HG03064 (cell line): ENCODE measurements at regions not wholly inside any gene's neighbourhood (a gene's known extent, or its start where the extent isn't known, plus 50 kb on each side); places are given as distances from the start of the nearest gene placed in this dataset.

Experiments used
- ATAC-seq: cut with Tn5 transposase; IDR thresholded peaks from one replicate; pipeline ENCODE4 v1.9.1; 2021; ENCODE audit warnings: low read depth; ENCODE audit not compliant: unreplicated experiment

DNA sequence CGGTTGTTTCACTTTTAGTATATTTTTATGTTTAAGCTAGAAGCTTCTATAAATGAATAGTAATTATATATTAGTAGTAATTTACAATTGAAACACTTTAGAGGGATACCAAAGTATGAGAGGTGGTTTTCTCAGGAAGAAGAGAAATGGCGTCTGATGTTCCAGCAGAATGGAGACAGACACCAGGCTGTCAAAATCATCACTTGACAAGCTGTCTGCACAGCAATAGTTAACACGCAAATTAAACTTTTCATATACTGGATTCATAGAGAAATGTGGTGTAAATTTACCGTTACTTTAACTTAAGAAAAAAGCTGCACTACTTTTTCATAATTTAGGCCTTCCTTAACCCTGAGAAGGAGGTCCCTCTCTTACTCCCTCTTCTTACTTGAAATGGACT lies 82.6 kb downstream of the FAM217A start:
- ATAC-seq: no peak

DNA sequence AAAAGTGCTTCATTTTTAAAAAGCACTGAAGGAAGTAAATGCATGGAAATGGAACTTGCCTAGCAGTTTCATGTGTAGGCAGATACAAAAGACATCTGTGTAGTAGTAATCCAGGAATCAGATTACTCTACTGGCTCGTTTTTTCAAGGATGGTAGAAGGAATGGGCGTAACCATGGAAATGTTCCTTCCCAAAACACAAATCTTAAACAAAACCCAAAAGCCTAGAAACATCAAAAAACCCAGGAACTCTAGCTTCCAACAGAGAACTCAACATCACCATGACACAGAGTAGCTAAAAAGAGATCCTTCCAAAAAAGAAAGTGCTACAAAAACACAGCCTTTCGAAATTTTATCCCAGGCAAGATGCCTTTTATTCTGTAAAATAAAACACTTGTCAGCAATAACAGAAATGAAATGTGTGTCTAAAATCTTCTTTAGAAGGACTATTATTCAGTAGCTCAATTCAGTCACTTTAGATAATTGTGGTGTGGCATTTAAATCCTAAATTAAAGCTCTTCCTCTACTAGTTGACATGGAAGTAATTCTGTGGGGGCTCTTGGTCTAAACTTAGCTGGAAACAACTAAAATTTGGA lies 81.7 kb downstream of the FAM217A start:
- ATAC-seq: no peak

DNA sequence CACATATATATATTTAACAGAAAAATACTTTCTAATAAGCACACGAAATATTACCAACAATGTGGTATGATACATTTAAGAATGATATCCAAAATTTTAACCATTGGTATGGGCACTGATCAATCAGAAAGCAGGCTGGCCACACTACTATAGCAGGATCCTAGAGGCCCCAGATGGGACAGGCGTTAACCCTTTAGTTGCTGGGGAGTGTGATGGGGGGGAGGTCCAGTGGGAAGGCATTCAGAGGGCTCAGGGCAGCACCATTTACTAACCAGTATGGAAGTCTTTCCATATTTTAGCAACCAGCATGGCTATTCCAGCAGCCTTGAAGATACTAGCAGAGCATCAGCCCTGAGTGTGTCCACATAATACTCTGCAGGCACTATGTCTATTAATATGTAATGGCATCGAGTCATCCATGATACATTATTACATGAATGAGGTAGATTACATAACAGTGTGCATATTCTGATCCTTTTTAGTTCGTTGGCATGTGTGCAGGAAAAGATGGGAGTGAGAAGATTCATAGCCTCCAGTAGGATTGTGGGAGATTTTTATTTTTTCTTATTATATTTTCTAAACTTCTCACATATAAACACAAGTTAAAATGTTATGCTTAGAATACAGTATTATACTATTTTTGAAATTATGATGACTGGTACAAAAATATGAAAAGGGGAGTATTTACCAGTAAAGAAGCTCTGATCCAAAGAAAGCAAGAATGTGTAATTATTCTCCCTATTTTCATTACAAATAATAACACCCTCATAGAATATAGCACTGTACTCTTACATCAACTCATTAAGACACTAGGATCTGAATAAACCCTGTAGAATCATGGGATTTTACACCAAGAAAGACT lies 78.9 kb downstream of the FAM217A start:
- no peak for ATAC-seq

DNA sequence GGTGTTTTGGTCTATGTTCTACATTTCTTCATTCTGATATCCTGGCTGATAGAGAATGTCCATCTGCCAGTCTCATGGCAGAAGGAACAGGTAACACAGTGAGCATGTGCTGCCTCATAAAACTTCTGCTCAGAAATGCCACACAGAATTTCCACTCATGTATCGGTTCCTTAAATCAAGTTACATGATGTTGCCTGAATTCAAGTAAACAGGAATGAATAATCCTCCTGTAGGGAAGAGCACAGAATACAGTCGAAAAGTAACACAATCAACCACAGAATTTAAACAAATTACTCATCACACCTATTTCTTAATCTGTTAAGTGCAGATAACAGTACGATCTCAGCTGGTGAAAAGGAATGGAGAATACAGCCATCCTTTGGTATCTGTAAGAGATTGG lies 74.7 kb downstream of the FAM217A start:
- ATAC-seq: no peak

DNA sequence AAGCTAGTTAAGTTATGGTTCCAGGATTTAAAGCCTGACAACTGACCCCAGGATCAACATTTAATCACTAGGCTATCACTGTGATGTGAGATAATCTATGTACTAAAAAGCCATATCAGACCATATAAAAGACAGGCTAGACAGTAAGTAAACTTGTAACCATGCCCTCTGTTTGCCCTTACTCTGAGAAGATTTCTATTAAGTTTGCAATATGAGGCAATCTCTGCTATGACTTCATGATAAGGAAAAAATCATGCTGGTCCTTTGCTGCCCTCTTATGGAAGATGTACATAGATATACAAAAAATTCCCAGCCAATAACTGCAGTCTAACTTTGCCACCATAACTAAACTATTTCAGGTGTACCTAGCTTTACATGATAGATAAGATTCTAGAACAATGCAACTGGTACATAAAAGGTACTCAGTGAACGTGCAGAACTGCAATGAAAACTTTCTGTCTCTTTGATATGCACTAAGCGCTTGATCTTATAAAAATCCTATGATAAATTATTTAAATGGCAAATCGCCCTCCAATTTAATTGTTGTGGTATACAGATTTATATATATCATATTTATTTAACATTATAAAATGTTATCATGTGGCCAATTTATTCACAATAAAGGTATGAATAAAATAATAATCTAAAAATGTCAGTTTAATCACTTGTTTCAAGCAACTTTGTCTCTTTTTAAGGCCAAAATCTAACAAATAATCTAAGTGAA lies 70.5 kb downstream of the FAM217A start:
- ATAC-seq: no peak

DNA sequence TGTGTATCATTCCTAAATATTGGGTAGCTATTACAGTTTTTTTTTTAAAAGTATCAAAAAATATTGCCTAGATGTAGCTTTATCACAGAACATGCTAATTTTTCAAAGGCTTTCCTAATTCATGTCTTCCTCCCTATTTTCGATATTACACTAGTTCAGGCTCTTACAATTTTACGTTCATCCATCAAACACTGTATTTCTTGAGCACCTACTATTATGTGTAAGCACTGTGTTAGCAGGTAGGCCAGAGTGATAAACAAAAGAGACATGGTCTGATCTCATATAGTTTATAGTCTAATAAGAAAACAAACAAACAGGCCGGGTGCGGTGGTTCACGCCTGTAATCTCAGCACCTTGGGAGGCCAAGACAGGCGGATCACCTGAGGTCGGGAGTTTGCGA lies 69.5 kb downstream of the FAM217A start:
- ATAC-seq: no peak

DNA sequence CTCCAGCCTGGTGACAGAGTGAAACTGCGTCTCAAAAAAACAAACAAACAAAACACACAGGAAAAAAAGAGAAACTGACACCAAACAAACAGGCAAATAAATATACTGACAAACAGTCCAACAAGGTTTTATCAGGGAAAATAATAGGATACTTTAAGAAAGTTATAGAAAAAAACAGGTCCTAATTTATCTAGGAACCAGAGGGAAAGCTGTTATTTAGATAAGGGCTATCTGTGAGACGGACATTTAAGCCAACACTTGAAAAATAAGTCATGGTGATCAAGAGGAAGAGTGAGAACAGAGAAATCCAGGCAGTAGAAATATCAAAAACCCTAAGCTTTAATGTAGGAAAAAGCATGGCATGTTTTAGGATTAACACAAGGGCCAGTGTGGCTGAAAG lies 68.9 kb downstream of the FAM217A start:
- ATAC-seq: no peak

DNA sequence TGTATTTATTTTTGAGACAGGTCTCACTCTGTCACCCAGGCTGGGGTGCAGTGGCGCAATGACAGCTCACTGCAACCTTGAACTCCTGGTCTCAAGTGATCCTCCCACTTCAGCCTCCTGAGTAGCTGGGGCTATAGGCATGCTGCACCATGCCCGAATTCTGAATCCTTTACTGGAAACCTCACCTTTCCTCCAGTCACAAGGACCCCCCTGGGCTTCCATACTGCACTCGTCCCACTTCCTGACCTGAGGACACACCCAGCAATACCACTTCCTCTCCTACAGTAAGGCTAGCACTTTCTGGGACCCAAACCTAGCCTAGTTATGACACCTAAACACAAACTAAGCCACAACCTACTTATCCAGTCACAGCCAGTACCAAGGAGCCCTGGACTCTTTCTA lies 68.2 kb downstream of the FAM217A start:
- no peak for ATAC-seq

DNA sequence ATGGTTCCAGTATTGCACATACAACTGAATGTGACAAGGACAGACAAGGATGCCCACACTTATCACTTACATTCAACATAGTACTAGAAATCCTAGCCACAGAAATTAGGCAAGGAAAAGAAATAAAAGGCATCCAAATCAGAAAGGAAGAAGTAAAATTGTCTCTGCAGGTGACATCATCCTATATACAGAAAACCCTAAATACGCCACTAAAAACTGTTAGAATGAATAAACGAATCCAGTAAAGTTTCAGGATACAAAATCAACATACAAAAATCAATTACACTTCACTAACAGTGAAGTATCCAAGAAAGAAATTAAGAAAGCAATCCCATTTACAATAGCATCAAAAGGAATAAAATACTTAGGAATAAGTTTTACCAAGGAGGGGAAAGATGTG lies 66.1 kb downstream of the FAM217A start:
- ATAC-seq: no peak

DNA sequence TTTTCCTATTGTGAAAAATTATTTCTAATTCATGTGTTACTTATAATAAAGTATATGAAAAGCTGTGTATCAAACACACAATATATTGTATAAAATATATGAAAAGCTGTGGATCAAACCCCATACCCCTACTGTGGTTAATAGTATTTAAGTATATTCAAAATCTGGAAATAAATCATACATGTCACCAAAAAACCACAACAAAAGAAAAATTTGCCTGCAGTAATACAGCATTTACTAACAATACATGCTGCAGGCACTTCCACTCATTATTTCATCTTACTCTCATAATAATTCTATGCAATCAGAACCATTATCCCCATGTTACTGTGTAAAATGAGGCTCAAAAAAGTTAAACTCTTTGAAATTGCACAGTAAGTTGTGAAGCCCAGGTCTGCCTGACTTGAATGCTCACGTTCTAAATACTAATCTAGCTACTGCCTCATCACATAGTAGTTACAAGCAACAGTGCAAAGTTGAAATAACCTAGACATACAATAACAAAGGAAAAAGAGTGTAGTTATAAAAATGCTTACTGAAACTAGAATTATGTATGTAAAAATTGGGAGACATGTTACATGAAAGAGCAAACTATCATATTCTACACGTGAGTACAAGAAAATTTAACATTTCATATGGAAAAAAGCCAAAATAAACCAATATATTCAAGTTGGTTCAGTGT lies 61.7 kb downstream of the FAM217A start:
- ATAC-seq: no peak

DNA sequence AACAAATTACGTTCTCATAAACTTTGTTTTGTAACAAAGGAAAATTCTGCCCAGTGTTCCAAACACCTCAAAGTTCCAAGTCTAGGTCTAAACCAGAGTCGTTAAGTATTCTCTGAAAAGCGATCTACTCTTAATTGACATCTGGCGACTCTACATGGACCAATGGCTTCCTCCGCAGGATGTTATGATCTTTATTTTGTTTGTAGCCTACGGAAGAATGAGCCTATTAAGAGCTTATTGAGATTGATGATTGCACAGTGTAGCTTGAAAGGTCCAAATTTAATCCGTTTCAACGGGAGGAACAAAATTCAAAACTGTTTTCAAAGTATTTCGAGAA lies 61.1 kb downstream of the FAM217A start:
- ATAC-seq: peak; percentile 7

DNA sequence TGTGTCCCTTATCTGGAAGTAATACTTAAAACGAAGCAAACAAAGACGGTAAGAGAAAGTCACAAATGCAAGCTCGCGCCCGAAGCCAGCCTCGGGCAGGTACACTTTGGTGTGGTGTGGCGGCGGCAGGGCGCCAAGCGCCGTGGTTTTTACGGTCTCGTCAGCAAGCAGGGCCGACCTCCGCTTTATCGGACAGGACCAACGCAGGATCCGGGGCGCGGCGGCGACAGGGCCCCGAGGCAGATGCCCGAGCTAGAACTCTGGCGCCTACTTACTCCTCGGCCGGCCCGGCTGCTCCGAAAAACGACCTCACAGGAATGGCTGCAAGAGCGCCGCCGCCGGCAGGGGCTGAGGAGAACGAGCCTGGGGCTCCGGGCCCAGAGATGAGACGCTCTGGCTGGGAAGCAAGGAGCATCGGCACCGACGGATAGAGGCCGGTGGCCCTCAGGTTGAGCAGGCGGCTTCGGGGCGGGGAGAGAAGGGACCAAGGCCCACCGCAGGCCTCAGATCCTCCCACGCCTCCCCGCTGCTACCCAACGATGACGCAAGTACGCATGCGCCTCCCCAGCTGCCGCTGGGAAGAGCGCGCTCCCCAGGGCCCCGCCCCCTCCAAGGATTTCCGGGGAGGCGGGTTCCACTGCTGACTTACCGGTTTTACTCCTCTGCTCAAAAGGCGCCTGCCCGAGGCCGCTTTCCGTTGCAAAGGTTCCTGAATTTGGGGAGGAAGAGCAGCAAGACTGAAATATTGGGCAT lies 60.6 kb downstream of the FAM217A start:
- peak; percentile 48 for ATAC-seq
